VCaP (cell line): ENCODE measurements at regions not wholly inside any gene's neighbourhood (a gene's known extent, or its start where the extent isn't known, plus 50 kb on each side); places are given as distances from the start of the nearest gene placed in this dataset.
"Not testable (repeated sequence)": the region's sequence is repeated elsewhere in the genome, so short reads cannot be mapped to it uniquely, and the experiment has no call there.

ENCODE experiments used
- H3K27ac ChIP-seq: fragments of 450-650 bp; 2 replicates; pipeline ENCODE4 v1.5.1; 2017
- TF ChIP-seq, protein P1 (sequence below): fragments of 450-650 bp; conservative IDR thresholded peaks from 2 replicates; pipeline ENCODE4 v1.5.1; 2017; ENCODE audit warnings: mild to moderate bottlenecking, moderate library complexity

DNA sequence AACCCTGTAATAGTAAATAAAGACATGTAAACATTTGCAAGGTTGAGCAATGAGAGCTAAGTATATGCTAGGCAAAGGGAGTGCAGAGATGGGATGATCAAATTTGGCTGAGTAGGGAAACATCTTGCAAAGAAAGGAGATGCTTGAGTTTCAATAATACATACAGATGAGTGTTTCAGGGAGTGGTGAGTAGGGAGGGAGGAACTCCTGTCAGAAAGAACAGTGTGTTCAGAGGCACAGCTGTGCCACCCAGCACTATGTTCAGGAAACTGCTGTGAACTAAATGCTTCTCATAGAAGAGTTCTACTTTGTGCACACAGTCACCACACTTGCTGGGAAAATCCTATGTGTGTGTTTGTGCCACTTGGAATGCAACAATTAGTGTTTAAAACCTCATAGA is 1077.1 kb downstream of the UQCRFS1 start:
- TF ChIP-seq, protein P1, sequence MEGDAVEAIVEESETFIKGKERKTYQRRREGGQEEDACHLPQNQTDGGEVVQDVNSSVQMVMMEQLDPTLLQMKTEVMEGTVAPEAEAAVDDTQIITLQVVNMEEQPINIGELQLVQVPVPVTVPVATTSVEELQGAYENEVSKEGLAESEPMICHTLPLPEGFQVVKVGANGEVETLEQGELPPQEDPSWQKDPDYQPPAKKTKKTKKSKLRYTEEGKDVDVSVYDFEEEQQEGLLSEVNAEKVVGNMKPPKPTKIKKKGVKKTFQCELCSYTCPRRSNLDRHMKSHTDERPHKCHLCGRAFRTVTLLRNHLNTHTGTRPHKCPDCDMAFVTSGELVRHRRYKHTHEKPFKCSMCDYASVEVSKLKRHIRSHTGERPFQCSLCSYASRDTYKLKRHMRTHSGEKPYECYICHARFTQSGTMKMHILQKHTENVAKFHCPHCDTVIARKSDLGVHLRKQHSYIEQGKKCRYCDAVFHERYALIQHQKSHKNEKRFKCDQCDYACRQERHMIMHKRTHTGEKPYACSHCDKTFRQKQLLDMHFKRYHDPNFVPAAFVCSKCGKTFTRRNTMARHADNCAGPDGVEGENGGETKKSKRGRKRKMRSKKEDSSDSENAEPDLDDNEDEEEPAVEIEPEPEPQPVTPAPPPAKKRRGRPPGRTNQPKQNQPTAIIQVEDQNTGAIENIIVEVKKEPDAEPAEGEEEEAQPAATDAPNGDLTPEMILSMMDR = no peak
- no peak overlapping the region for H3K27ac ChIP-seq

DNA sequence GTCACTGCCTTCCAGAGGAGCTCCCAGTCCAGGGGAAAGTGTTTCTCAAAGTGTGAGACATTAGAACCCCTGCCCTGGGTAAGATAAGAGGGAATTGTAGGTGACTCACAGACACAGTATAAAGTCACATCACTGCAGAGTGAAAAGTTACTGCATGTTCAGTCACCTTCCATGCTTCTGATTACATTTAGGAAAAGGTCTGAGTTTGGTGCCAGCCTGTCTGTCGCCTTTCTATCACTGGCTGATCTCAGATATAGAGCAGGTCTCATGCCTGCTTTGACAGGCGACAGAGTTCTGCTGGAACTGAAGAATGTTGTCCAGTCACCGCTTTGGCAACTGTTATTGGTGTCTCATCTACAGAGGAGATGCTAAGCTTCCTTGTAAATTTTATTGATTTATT is 1078.6 kb downstream of the UQCRFS1 start:
- peak overlapping the region; percentile 14; the same call in 1 of the 2 replicates for H3K27ac ChIP-seq

DNA sequence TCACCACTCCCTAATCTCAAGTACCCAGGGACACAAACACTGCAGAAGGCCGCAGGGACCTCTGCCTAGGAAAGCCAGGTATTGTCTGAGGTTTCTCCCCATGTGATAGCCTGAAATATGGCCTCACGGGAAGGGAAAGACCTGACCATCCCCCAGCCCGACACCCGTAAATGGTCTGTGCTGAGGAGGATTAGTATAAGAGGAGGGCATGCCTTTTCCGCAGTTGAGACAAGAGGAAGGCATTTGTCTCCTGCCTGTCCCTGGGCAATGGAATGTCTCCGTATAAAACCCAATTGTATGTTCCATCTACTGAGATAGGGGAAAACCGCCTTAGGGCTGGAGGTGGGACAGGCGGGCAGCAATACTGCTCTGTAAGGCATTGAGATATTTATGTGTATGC is 1082.1 kb downstream of the UQCRFS1 start:
- not testable (repeated sequence) for H3K27ac ChIP-seq

More for the DNA sequence above, 1078.6 kb downstream of the UQCRFS1 start:
- TF ChIP-seq, protein P1 = no peak

DNA sequence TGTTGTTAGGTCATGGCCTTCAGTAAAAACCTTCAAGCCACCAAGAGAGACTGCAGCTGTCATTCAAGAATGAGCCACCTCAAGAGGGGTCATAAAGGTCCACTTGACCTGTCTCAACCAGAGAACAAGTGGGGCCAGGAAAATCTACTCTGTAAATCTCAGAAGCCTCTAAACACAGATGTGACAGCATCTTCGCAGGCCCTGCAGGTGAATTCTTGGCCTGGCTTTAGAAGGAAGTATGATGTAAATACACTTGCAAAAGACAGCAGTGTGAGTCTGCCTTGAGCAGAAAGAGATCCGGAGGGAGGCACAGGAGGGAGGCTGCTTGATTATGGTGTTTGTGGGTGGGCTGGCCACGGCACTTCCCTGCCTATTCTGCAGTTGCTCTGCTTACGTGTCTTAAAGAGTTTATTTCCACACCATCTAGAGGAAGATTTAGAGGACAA is 1082.9 kb downstream of the UQCRFS1 start:
- H3K27ac ChIP-seq = no peak overlapping the region
- TF ChIP-seq, protein P1 = no peak

DNA sequence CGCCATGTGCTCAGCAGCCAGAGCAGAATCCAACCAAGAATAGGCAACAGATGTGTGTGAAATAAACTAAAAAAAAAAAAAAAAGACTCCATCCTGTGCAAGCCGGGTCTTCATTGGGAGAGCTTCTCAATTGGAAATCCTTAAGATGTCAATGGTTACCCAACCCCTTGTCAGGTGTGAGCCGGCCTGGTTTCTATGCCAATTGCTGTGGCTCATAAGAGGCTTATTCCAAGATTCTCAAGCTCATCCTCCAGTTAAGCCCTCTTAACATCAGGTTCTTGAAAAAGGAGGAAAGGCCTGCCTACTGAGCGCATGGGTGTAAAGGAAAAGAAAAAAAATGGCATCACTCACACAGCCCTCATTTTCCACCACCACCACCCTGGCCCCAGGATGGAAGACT is 1084.6 kb downstream of the UQCRFS1 start:
- H3K27ac ChIP-seq = no peak overlapping the region
- TF ChIP-seq, protein P1 = no peak

DNA sequence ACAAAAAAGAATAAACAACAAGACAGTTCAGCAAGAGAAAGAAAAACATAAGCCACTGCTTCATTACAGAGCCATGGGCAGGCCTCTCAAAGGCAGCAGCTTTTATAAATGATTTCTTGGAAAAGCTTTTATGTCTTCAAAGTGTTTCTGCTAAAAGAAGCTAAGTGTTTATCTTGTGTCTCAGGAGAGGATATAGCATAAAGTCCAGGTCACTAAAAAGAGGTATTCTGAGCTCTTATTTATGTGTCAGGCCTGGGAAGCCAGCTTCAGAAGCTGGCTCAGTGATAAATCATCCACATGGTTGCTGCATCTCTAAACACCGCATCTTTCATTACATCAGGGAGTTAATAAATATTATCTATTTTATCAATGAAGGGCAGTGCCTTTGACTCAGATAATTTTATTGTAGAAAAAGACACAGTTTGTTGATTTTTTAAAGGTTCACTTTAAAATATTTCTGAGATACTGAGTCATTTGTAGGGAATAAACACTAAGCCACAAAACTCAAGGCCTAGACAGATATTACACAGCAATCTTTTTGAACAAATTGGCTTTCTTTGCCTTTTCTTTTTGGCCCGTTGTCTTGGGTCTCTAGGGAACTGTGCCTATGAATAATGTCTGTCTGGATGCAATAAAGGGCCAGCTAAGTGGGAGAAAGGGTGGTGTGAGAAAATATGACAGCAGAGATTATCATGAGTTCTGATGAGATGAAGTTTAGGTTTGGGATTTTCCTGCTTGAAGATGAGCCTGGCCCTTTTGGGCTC is 1086.6 kb downstream of the UQCRFS1 start:
- H3K27ac ChIP-seq = no peak overlapping the region
- TF ChIP-seq, protein P1 = no peak

DNA sequence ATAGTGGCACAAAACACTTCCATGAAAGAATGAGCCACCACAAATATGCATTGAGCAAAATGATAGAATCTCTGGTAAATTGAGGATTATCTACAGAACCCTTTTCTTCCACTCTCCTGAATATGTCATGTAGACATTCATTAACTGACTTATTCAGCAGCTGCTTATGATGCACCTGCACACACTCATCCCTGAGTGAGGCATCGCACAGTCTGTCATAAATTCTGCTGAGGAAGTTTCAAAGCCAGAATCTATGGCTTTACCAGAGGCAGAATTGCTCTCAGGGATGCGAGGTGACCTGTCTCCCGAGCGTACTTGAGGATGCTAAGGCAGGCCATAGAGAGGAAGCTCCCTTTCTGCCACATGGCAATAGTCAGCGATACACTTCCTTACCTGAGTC is 1090.2 kb downstream of the UQCRFS1 start:
- no peak overlapping the region for H3K27ac ChIP-seq
- TF ChIP-seq, protein P1 = no peak

DNA sequence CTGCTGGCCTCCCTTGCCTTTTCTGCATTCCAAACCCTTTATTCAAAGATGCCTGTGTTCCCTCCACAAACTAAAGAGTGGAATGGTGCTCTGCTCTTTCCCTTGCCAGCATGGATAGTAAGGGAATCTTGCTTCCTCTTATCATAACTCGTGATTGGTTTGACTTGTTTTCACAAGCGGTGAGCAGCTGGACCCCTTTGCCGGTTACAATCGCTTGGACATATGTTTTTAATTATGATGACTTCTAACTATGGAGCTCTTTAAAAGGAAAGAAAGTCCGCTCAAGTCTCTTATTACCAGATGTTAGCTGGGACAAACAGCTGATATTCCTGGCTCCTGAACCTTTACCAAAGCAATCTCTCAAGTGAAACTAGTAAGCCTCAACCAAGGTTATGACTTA is 1094.7 kb downstream of the UQCRFS1 start:
- TF ChIP-seq, protein P1 = no peak

More for the DNA sequence above, 1094.7 kb downstream of the UQCRFS1 start:
- peak overlapping the region; percentile 65 for H3K27ac ChIP-seq
